NAMALWA (cell line): ENCODE measurements at regions not wholly inside any gene's neighbourhood (a gene's known extent, or its start where the extent isn't known, plus 50 kb on each side); places are given as distances from the start of the nearest gene placed in this dataset.
"Not testable (repeated sequence)": the region's sequence is repeated elsewhere in the genome, so short reads cannot be mapped to it uniquely, and the experiment has no call there.

ENCODE experiments used
- DNase-seq: peaks from one replicate; pipeline ENCODE4 v3.0.0-alpha.2; 2015; ENCODE audit warnings: low spot score

GRCh38 chr12:29957835-29958234 is 174.1 kb upstream of the TMTC1 start:
- peak; percentile 2 for DNase-seq

GRCh38 chr12:29945904-29946303 is 162.2 kb upstream of the TMTC1 start:
- DNase-seq: no peak

GRCh38 chr12:29944269-29945000 is 160.7 kb upstream of the TMTC1 start:
- DNase-seq: no peak

- DNase-seq: no peak
Measured at GRCh38 chr12:29943683-29944082, 159.9 kb upstream of the TMTC1 start.

GRCh38 chr12:29940811-29941210 is 157.1 kb upstream of the TMTC1 start:
- DNase-seq: no peak

- no peak for DNase-seq
Measured at GRCh38 chr12:29930503-29930902, 146.8 kb upstream of the TMTC1 start.

GRCh38 chr12:29929295-29929694 is 145.6 kb upstream of the TMTC1 start:
- no peak for DNase-seq

- no peak for DNase-seq
Measured at GRCh38 chr12:29921307-29921706, 137.6 kb upstream of the TMTC1 start.

GRCh38 chr12:29908157-29908556 is 124.4 kb upstream of the TMTC1 start:
- no peak for DNase-seq

GRCh38 chr12:29907461-29907860 is 123.7 kb upstream of the TMTC1 start:
- DNase-seq: no peak

GRCh38 chr12:29902043-29902442 is 118.3 kb upstream of the TMTC1 start:
- no peak for DNase-seq

GRCh38 chr12:29901585-29901984 is 117.8 kb upstream of the TMTC1 start:
- no peak for DNase-seq

GRCh38 chr12:29899212-29899931 is 115.6 kb upstream of the TMTC1 start:
- DNase-seq: no peak

GRCh38 chr12:29895966-29896365 is 112.2 kb upstream of the TMTC1 start:
- DNase-seq: no peak

- DNase-seq: no peak
Measured at GRCh38 chr12:29893002-29893401, 109.3 kb upstream of the TMTC1 start.

- no peak for DNase-seq
Measured at GRCh38 chr12:29891792-29892191, 108.0 kb upstream of the TMTC1 start.

- DNase-seq: peak; percentile 24
Measured at GRCh38 chr12:29889737-29890136, 106.0 kb upstream of the TMTC1 start.

GRCh38 chr12:29888777-29889176 is 105.0 kb upstream of the TMTC1 start:
- DNase-seq: no peak

- DNase-seq: not testable (repeated sequence)
Measured at GRCh38 chr12:29884957-29885356, 101.2 kb upstream of the TMTC1 start.

- no peak for DNase-seq
Measured at GRCh38 chr12:29883941-29884554, 100.3 kb upstream of the TMTC1 start.

- no peak for DNase-seq
Measured at GRCh38 chr12:29883525-29883924, 99.8 kb upstream of the TMTC1 start.

- DNase-seq: no peak
Measured at GRCh38 chr12:29882846-29883245, 99.1 kb upstream of the TMTC1 start.

GRCh38 chr12:29880987-29881386 is 97.2 kb upstream of the TMTC1 start:
- DNase-seq: no peak
